ENCODE measurements at regions not wholly inside any gene's neighbourhood (a gene's known extent, or its start where the extent isn't known, plus 50 kb on each side); places are given as distances from the start of the nearest gene placed in this dataset.

DNA sequence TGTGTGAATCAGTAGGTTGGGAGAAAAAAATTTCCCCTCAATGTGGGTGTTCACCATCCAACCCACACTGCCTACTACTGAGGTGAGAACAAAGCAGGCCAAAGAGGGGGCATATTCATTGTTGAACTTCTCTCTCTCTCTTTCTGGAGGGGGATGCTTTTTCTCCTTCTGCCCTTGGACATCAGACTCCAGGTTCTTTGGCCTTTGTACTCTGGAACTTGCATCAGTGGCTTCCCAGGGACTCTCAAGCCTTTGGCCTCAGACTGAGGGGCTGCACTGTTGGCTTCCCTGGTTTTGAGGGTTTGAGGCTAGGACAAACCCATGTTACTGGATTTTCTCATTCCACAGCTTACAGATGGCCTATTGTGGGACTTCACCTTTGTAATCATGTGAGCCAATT, 417.2 kb downstream of the ELAVL2 start:
- TF ChIP-seq, protein P1, sequence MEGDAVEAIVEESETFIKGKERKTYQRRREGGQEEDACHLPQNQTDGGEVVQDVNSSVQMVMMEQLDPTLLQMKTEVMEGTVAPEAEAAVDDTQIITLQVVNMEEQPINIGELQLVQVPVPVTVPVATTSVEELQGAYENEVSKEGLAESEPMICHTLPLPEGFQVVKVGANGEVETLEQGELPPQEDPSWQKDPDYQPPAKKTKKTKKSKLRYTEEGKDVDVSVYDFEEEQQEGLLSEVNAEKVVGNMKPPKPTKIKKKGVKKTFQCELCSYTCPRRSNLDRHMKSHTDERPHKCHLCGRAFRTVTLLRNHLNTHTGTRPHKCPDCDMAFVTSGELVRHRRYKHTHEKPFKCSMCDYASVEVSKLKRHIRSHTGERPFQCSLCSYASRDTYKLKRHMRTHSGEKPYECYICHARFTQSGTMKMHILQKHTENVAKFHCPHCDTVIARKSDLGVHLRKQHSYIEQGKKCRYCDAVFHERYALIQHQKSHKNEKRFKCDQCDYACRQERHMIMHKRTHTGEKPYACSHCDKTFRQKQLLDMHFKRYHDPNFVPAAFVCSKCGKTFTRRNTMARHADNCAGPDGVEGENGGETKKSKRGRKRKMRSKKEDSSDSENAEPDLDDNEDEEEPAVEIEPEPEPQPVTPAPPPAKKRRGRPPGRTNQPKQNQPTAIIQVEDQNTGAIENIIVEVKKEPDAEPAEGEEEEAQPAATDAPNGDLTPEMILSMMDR (IDR thresholded peaks at IDR 0.05), result no peak
- Mint-ChIP-seq H3K36me3 (ENCODE audit: low read depth) (no peaks in the 10 kb centered on the region), H3K27me3 (ENCODE audit: low read depth) (no peaks in the 10 kb centered on the region), H3K27ac (ENCODE audit: unreplicated experiment) (no peak overlapping the region), H3K4me3 (ENCODE audit: unreplicated experiment) (no peak overlapping the region), H3K9me3 (ENCODE audit: low read depth) (no peaks in the 10 kb centered on the region), H3K4me1 (ENCODE audit: low read depth) (no peaks in the 10 kb centered on the region)
- DNase-seq (ENCODE audit: low spot score), result no peak

DNA sequence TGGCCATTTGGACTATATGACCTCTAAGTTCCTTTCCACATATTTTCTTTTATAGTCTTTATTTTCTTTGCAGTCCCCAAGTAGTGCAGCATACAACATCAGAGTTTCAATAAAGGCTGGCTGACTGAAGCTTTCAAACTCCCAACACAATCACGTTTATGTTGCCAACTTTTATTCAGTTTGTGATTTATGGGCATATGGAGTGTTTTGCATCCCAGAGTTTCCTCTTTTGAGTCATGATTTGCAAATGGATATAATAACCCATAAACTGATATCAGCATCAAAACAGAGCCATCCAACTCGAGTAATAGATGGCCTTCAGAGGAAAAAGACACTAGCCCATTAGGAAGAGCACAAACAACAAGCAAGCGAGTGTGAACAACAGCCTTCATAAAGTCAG, 414.0 kb downstream of the ELAVL2 start:
- TF ChIP-seq, protein P1 (IDR thresholded peaks at IDR 0.05), result no peak
- no peak overlapping the region for H3K27ac Mint-ChIP-seq (ENCODE audit: unreplicated experiment)
- H3K36me3 Mint-ChIP-seq (ENCODE audit: low read depth), result no peaks in the 10 kb centered on the region
- no peak for DNase-seq (ENCODE audit: low spot score)
- no peaks in the 10 kb centered on the region for H3K9me3 Mint-ChIP-seq (ENCODE audit: low read depth)
- no peaks in the 10 kb centered on the region for H3K27me3 Mint-ChIP-seq (ENCODE audit: low read depth)
- no peak overlapping the region for H3K4me3 Mint-ChIP-seq (ENCODE audit: unreplicated experiment)
- H3K4me1 Mint-ChIP-seq (ENCODE audit: low read depth), result no peaks in the 10 kb centered on the region

DNA sequence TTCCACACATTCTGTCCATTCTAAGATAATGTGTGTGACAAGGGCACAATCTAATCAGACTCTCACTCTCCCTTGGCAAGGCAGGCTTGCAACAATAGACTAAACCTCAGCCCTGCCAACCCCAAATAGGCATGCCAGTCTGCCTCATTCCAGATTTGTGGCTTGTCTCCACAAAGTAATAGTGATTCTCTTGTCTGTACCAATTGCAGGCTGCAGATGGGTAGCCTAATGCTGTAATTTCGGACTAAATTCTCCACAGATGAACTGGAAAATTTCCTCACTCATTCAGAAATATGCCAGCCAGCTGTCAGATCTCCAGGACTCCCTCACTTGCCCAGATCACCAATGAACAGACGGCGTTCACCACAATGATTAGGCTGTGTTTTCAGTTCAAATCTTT, 413.6 kb downstream of the ELAVL2 start:
- H3K4me1 Mint-ChIP-seq (ENCODE audit: low read depth), result no peaks in the 10 kb centered on the region
- no peaks in the 10 kb centered on the region for H3K9me3 Mint-ChIP-seq (ENCODE audit: low read depth)
- no peak overlapping the region for H3K27ac Mint-ChIP-seq (ENCODE audit: unreplicated experiment)
- no peak overlapping the region for H3K4me3 Mint-ChIP-seq (ENCODE audit: unreplicated experiment)
- TF ChIP-seq, protein P1 (IDR thresholded peaks at IDR 0.05), result no peak
- H3K36me3 Mint-ChIP-seq (ENCODE audit: low read depth), result no peaks in the 10 kb centered on the region
- DNase-seq (ENCODE audit: low spot score), result no peak
- no peaks in the 10 kb centered on the region for H3K27me3 Mint-ChIP-seq (ENCODE audit: low read depth)

DNA sequence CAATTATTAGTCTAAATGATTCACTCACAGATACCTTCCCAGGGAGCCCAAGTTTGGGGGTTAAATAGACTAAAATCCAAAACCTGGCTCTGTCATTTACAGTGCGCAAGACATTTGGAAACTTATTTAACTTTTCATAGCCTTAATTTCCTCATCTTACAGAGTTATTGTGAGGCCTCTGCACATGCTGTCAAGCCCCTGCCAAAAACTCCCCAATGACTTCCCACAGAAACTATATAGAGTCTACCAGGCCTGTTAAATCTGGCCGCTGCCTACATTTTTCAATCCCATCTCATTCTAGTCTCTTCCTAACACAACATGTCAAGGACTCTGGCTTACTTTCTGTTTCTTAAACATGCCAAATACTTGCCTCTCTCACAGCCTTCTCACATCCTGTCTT, 412.5 kb downstream of the ELAVL2 start:
- no peak overlapping the region for H3K27ac Mint-ChIP-seq (ENCODE audit: unreplicated experiment)
- DNase-seq (ENCODE audit: low spot score), result no peak
- no peaks in the 10 kb centered on the region for H3K36me3 Mint-ChIP-seq (ENCODE audit: low read depth)
- TF ChIP-seq, protein P1 (IDR thresholded peaks at IDR 0.05), result no peak
- no peaks in the 10 kb centered on the region for H3K27me3 Mint-ChIP-seq (ENCODE audit: low read depth)
- no peaks in the 10 kb centered on the region for H3K9me3 Mint-ChIP-seq (ENCODE audit: low read depth)
- H3K4me1 Mint-ChIP-seq (ENCODE audit: low read depth), result no peaks in the 10 kb centered on the region
- no peak overlapping the region for H3K4me3 Mint-ChIP-seq (ENCODE audit: unreplicated experiment)

DNA sequence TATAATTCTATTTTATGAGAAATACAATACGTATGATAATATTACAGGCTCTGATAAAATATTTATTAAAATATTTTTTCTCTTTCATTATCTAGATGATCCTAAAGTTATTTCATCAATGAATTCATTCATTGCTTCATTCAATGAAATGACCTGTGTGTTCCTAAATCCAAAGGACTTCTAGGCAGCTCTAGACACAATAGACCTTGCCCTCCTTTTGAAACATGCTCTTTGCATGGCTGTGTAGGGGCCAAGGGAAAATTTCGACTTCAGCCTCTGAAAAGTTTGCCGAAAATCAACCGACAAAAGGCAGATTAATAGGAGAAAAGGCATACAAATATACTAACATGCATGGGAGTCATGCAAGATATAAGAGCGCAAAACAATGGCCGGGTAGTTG, 402.0 kb downstream of the ELAVL2 start:
- DNase-seq (ENCODE audit: low spot score), result no peak
- no peak overlapping the region for H3K4me3 Mint-ChIP-seq (ENCODE audit: unreplicated experiment)
- TF ChIP-seq, protein P1 (IDR thresholded peaks at IDR 0.05), result no peak
- peaks cover 3% of the 10 kb centered on the region for H3K9me3 Mint-ChIP-seq (ENCODE audit: low read depth)
- H3K27ac Mint-ChIP-seq (ENCODE audit: unreplicated experiment), result no peak overlapping the region
- no peaks in the 10 kb centered on the region for H3K4me1 Mint-ChIP-seq (ENCODE audit: low read depth)
- H3K27me3 Mint-ChIP-seq (ENCODE audit: low read depth), result peaks cover 5% of the 10 kb centered on the region
- H3K36me3 Mint-ChIP-seq (ENCODE audit: low read depth), result no peaks in the 10 kb centered on the region
